Muscle of leg (tissue), 3 donors: ENCODE measurements at regions not wholly inside any gene's neighbourhood (a gene's known extent, or its start where the extent isn't known, plus 50 kb on each side); places are given as distances from the start of the nearest gene placed in this dataset.
"Not testable (repeated sequence)": the region's sequence is repeated elsewhere in the genome, so short reads cannot be mapped to it uniquely, and the experiment has no call there.

Experiments
- DNase-seq: peaks from one replicate; pipeline ENCODE4 v3.0.0; 2013
- H3K27ac ChIP-seq: one replicate; pipeline ENCODE4 v1.5.1; 2013; ENCODE audit warnings: mild to moderate bottlenecking, low read length, control low read depth
- H3K27me3 ChIP-seq: one replicate; pipeline ENCODE4 v1.6.1; 2013; ENCODE audit warnings: low read length; ENCODE audit not compliant: control insufficient read depth, insufficient read depth
- H3K36me3 ChIP-seq: one replicate; pipeline ENCODE4 v1.6.1; 2013; ENCODE audit warnings: low read length; ENCODE audit not compliant: control insufficient read depth, insufficient read depth
- H3K4me1 ChIP-seq: one replicate; pipeline ENCODE4 v1.6.1; 2013; ENCODE audit warnings: low read length; ENCODE audit not compliant: control insufficient read depth, insufficient read depth
- H3K4me3 ChIP-seq: one replicate; pipeline ENCODE4 v1.5.1; 2013; ENCODE audit warnings: low read length, control low read depth
- H3K9me3 ChIP-seq: replicated peaks from 2 replicates; pipeline ENCODE4 v1.6.1; 2013; ENCODE audit warnings: low read depth, low read length; ENCODE audit not compliant: control insufficient read depth
- WGBS: methylation state at CpG from one replicate; pipeline ENCODE4 v1.1.5; 2013; ENCODE audit warnings: missing lambda C conversion rate; ENCODE audit not compliant: insufficient coverage; 5-methylcytosine and 5-hydroxymethylcytosine counted together

DNA sequence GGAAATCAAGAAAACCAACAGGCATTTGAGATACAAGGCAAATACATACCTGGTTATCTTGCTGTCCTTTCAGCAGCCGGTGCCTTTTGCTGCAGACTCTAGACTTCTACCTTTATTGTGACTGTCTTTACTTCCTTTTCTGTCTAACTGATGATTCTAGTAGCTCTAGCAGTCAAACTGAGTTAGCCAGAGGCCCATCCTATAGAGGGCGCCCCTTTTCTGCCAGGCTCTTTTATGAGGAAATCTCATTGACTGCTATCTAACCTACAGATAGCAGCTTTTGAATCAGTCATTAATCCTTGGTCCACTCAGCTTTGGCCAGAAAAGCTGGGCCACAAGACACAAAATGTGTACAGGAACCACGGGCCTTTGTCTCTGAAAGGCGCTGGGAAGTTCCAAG, 87.5 kb upstream of the WSB1 start:
- DNase-seq = no peak
- no peaks in the 10 kb centered on the region for H3K36me3 ChIP-seq
- peaks cover 2% of the 10 kb centered on the region for H3K9me3 ChIP-seq
- H3K27ac ChIP-seq = no peak overlapping the region
- no peaks in the 10 kb centered on the region for H3K27me3 ChIP-seq
- 36% methylated on average over 3 of the region's 4 CpGs for WGBS
- H3K4me1 ChIP-seq = no peaks in the 10 kb centered on the region
- H3K4me3 ChIP-seq = no peak overlapping the region

DNA sequence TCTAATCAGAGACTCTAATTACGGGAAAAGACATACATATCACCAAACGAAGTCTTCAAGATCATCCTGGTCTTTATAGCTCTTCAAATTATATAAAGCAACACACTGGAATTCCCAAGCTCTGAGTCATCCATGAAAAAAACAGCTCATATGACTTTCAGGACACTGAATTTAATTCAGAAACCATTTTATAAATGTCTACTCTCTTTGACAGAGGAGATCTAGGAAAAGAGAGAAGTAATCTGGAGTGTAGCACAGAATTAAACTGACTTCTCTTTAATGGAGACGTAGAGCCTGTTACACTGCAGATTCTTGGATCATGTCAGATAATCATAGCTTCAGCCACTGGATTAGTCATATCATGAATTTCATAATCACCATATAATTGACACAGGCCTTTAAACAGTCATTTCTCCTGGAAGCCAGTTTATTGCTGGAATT, 86.8 kb upstream of the WSB1 start:
- WGBS = 40% methylated on average over 1 of the region's 3 CpGs
- Histone ChIP-seq H3K27ac (no peak overlapping the region), H3K4me1 (no peaks in the 10 kb centered on the region), H3K36me3 (no peaks in the 10 kb centered on the region), H3K27me3 (no peaks in the 10 kb centered on the region), H3K4me3 (no peak overlapping the region), H3K9me3 (peaks cover 2% of the 10 kb centered on the region)
- DNase-seq = no peak

DNA sequence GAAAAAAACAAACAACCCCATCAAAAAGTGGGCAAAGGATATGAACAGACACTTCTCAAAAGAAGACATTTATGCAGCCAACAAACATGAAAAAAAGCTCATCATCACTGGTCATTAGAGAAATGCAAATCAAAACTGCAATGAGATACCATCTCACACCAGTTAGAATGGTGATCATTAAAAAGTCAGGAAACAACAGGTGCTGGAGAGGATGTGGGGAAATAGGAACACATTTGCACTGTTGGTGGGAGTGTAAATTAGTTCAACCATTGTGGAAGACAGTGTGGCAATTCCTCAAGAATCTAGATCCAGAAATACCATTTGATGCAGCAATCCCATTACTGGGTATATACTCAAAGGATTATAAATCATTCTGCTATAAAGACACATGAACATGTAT, 85.5 kb upstream of the WSB1 start:
- H3K36me3 ChIP-seq, H3K27ac ChIP-seq, H3K4me3 ChIP-seq, H3K9me3 ChIP-seq, H3K4me1 ChIP-seq, H3K27me3 ChIP-seq, DNase-seq: not testable (repeated sequence)

DNA sequence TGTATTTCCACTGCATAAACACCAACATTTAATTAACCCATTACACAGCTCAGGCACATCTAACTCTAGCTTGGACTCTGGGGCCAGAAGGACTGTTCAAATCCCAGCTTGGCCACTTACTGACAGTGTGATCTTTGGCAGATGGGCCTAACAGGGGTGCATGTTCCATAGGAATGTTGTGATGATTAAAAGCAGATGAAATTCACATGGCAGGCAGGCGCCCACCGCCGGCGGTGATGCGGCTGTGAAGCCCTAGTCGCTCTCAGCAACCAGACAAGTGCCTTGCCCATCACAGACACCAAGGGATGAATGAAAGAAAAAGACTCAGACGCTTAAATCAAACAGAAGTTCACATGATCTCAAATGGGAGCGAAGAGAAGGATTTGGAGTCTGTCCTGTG, 84.6 kb upstream of the WSB1 start:
- no peaks in the 10 kb centered on the region for H3K4me1 ChIP-seq
- no peak overlapping the region for H3K4me3 ChIP-seq
- no peaks in the 10 kb centered on the region for H3K27me3 ChIP-seq
- no peaks in the 10 kb centered on the region for H3K36me3 ChIP-seq
- no peak for DNase-seq
- no CpG with 5 or more reads among the region's 8 CpGs for whole genome bisulfite sequencing
- H3K27ac ChIP-seq = no peak overlapping the region
- H3K9me3 ChIP-seq = peaks cover 4% of the 10 kb centered on the region

DNA sequence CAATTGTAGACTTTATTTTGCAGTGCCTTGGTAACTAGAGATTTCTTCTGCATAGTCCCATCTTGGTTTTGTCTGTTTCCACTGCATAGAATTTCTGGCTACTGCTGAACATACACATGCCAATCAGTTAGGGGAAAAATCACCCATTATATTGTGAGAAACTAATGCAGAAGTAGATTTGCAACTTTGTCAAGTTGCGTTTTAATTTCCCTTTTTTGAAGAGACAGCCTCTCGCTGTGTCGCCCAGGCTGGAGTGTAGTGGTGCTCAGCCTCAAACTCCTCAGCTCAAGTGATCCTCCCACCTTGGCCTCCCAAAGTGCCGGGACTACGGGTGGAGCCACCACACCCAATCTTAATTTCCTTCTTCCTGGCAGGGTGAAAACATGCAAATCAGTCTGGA, 83.1 kb upstream of the WSB1 start:
- WGBS = no CpG with 5 or more reads among the region's 5 CpGs
- H3K4me1 ChIP-seq, DNase-seq, H3K4me3 ChIP-seq, H3K9me3 ChIP-seq, H3K27ac ChIP-seq, H3K36me3 ChIP-seq, H3K27me3 ChIP-seq: not testable (repeated sequence)

DNA sequence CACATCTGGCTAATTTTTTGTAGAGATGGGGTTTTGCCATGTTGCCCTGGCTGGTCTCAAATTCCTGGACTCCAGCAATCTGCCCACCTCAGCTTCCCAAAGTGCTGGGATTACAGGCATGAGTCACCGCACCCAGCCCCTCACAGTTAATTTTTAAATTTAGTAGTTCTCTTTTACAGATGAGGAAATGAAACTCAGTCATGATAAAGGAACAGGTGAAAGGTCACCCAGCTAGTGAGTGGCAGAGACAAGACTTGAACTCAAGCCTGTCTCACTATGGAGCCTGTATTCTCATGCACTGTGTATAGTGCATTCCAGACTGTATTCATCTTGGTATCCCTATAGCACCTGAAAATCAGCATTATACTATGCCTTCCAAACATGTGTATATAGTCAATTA, 77.1 kb upstream of the WSB1 start:
- peak; percentile 5 for DNase-seq
- no CpG with 5 or more reads among the region's 1 CpG for WGBS
- Histone ChIP-seq H3K27me3 (no peaks in the 10 kb centered on the region), H3K9me3 (peaks cover 2% of the 10 kb centered on the region), H3K27ac (no peak overlapping the region), H3K4me1 (no peaks in the 10 kb centered on the region), H3K36me3 (no peaks in the 10 kb centered on the region), H3K4me3 (no peak overlapping the region)

DNA sequence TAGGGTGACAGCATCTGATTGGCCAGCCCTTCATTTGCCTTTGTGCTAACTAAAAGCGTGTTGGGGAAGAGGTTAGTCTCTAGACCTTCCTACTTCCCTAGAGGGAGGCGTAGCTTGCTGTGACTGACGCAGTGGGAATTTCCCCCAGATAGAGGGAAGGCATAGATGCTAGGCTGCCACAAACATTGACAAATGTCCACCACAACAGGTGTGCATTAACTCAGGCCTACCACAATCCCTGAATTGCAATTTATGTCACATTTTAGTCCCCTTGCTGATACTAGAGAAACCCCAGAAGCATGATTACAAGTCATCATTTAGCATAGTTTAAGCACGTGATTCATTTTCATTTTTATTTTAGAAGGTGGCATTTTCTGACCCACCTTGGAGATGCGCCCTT, 76.3 kb upstream of the WSB1 start:
- H3K36me3 ChIP-seq = no peaks in the 10 kb centered on the region
- no peak overlapping the region for H3K4me3 ChIP-seq
- H3K27ac ChIP-seq = no peak overlapping the region
- no peaks in the 10 kb centered on the region for H3K27me3 ChIP-seq
- H3K9me3 ChIP-seq = peaks cover 2% of the 10 kb centered on the region
- WGBS = 61% methylated on average over 2 of the region's 5 CpGs
- peak; percentile 33 for DNase-seq
- H3K4me1 ChIP-seq = no peaks in the 10 kb centered on the region

DNA sequence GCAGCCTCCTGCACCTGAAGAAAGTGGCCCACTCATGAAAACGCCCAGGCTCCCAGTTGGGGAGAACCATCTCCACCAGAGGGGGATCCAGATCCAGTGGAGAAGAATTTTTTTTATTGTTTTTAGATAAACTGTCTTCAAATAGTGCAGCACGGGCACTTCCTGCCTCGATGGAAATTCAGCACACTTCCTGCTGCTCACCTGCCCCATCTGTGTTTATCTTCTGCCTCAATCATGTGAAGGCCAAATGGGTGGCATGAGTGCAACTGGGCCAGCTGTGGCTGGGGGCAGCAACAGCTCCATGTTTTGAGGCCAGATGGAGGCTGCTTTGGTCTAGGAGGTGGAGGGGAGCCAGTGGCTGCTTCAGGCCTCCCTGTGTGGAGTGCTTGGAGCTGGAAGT, 75.9 kb upstream of the WSB1 start:
- no peaks in the 10 kb centered on the region for H3K36me3 ChIP-seq
- no peaks in the 10 kb centered on the region for H3K27me3 ChIP-seq
- no peak overlapping the region for H3K27ac ChIP-seq
- H3K9me3 ChIP-seq = peaks cover 2% of the 10 kb centered on the region
- H3K4me1 ChIP-seq = no peaks in the 10 kb centered on the region
- WGBS = 80% methylated on average over 1 of the region's 3 CpGs
- no peak for DNase-seq
- H3K4me3 ChIP-seq = no peak overlapping the region

DNA sequence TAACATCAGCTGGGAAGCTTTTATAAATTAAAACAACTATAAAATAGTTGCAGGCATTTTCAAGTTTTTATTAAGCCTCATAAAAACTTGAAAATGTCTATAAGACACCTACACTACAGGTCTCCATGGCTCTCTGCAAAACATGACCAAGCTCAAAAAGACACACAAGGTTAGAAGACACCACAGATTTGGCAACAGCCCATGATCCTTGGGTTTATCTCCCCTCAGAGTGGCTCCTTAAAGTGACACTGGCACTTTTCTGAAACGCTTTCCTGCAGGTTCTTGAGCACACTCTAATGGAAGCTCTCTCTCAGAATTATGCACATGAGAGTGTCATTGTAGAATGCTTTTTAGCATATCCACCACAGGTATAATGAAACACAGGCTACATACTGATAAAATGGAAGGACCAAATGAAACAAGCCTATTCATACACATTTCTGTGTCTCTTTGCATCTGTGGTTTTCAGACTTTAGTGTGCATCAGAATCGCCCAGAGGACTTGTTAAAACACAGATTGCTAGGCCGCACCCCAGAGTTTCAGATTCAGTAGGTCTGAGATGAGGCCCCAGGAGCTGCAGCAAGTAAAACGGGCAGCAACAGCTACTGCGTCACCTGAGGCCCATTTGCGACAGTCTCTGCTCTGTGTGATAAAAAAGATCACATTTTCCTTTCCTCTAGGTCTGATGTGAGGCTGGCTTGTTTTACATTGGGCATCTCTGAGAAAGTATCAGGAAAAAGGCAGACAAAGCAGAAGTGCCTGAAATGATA, 75.0 kb upstream of the WSB1 start:
- Histone ChIP-seq H3K27ac (no peak overlapping the region), H3K4me1 (no peaks in the 10 kb centered on the region), H3K9me3 (peaks cover under 1% of the 10 kb centered on the region), H3K4me3 (no peak overlapping the region), H3K27me3 (no peaks in the 10 kb centered on the region), H3K36me3 (no peaks in the 10 kb centered on the region)
- WGBS = 57% methylated on average over 1 of the region's 6 CpGs
- no peak for DNase-seq

DNA sequence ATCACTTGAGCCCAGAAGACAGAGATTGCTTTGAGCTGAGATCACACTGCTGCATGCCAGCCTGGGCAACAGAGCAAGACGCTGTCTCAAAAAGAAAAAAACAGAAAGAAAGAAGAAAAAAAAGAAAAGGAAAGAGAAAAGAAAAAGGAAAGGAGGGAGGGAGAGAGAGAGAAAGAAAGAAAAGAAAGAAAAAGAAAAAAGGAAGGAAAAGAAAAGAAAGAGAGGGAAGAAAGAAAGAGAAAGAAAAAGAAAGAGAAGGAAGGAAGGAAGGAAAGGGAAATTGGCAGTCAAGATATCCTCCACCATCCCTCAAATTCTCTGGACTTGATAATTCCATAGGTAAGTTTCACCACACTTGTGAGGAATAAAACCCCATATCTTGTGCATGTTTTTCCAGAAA, 71.4 kb upstream of the WSB1 start:
- Histone ChIP-seq H3K27ac (no peak overlapping the region), H3K4me1 (no peaks in the 10 kb centered on the region), H3K4me3 (no peak overlapping the region), H3K27me3 (no peaks in the 10 kb centered on the region), H3K36me3 (no peaks in the 10 kb centered on the region), H3K9me3 (no peaks in the 10 kb centered on the region)
- 100% methylated on average over 1 of the region's 1 CpG for WGBS
- no peak for DNase-seq
